Activated T-helper 1 cell treated with anti-CD3 and anti-CD28 coated beads, Interleukin-12 subunit alpha, Interleukin-12 subunit beta, Interleukin-2, Interleukin-4 antibody, amounts not matched to agents 30 ng/mL and 10 ng/mL and 1 ng/mL, durations not matched to agents 14 hours and 24 hours and 36 hours (primary cell): ENCODE measurements at regions not wholly inside any gene's neighbourhood (a gene's known extent, or its start where the extent isn't known, plus 50 kb on each side); places are given as distances from the start of the nearest gene placed in this dataset.

Experiments used
- DNase-seq: peaks from one replicate; pipeline ENCODE4 v3.0.0; 2021; ENCODE audit warnings: low spot score
- H3K27ac Mint-ChIP-seq: one replicate; pipeline ENCODE4 v1.8.0; 2021; ENCODE audit warnings: mild to moderate bottlenecking, mixed read lengths
- H3K27me3 Mint-ChIP-seq: one replicate; pipeline ENCODE4 v1.8.0; 2022; ENCODE audit warnings: mild to moderate bottlenecking, moderate library complexity, mixed read lengths; ENCODE audit not compliant: insufficient read depth
- H3K36me3 Mint-ChIP-seq: one replicate; pipeline ENCODE4 v1.8.0; 2021; ENCODE audit warnings: low read depth, mixed read lengths
- H3K4me1 Mint-ChIP-seq: one replicate; pipeline ENCODE4 v1.8.0; 2021; ENCODE audit warnings: low read depth, mixed read lengths
- H3K4me3 Mint-ChIP-seq: one replicate; pipeline ENCODE4 v1.8.0; 2021; ENCODE audit warnings: mild to moderate bottlenecking, moderate library complexity, mixed read lengths
- H3K9me3 Mint-ChIP-seq: one replicate; pipeline ENCODE4 v1.8.0; 2021; ENCODE audit warnings: mixed read lengths
- intact Hi-C: fragments of 100-400 bp; cut with micrococcal nuclease; formaldehyde crosslinking; loops from one replicate; pipeline ENCODE4 v1.15.1; 2024

DNA sequence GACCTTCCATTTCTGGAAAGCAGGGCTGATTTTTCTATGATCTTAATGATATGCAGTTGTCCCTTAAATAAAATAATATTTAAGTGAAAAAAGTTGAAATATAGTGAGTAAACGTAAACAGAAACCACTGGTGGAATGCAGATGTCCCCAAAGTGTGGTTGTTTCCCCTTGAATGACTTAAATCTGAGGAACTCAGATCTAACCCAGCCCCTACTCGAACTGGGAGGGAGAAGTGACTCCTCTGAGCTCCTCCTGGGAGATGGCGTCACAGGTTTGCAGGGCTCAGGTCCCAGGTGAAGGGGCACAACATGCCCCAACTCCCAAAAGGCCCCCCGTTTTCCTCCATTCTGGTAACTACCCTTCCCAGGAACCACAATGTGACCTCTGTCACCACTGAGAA, 142.8 kb downstream of the IRF8 start:
- H3K9me3 Mint-ChIP-seq: no peaks in the 10 kb centered on the region
- H3K4me1 Mint-ChIP-seq: peaks cover 14% of the 10 kb centered on the region
- intact Hi-C loops: no loop called here
- H3K27ac Mint-ChIP-seq: no peak overlapping the region
- peaks cover 21% of the 10 kb centered on the region for H3K27me3 Mint-ChIP-seq
- no peaks in the 10 kb centered on the region for H3K36me3 Mint-ChIP-seq
- H3K4me3 Mint-ChIP-seq: no peak overlapping the region
- DNase-seq: no peak

DNA sequence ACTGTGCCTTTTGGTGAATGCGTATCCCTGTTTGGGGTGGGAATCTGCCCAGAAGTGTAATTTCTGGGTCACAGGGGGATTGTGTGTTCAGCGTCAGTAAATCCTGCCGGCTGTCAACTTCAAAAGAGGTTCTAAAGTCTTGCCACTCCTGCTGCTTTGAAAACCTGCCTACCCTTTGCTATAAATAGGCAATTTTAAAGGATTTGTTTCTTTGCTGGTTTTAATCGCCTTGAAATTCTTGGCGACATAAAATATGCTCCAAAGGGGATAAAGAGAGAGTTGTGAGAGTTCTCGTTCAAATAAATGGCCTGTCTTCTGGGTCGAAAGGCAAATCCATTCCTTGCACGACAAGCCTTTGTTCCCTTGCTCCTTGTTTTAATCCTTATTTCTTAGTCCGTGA, 143.4 kb downstream of the IRF8 start:
- H3K9me3 Mint-ChIP-seq: no peaks in the 10 kb centered on the region
- no peaks in the 10 kb centered on the region for H3K36me3 Mint-ChIP-seq
- no peak overlapping the region for H3K27ac Mint-ChIP-seq
- no peak overlapping the region for H3K4me3 Mint-ChIP-seq
- peaks cover 14% of the 10 kb centered on the region for H3K4me1 Mint-ChIP-seq
- peaks cover 25% of the 10 kb centered on the region for H3K27me3 Mint-ChIP-seq
- intact Hi-C loops: no loop called here
- DNase-seq: no peak

DNA sequence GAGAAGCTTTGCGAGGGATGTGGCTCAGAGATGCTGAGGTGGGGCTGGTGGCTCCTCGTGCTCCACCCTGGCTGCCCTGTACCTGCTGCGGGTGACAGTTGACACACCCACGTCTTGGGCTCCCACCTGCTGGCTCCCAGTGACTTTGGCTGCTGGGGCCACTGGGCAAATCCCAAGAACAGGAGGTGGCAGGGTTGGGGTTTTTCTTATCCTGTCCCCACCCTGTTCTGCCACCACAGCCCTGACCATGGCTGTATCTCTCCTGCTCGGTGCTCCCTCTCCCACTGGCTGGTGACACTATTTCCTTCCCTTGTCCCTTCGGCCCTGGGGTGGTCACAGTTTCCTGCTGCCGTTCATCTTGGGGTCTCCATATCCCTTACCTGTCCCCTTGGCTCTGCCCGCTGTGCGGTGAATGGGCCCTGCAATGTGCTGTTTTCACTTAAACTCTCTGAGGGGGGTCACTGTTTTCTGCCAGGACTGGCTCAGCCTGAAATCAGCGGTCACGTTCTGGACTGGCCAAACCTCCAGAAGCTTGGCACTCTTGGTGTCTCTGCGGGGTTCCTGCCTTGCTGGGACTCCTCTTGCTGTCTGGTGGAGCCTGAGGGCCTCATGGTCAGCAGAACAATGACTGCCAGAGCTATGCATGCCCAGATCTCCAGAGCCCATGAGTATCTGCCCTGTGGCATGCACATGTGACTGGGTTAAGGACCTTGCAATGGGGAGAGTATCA, 144.2 kb downstream of the IRF8 start:
- Mint-ChIP-seq H3K27me3 (peaks cover 30% of the 10 kb centered on the region), H3K27ac (no peak overlapping the region), H3K9me3 (no peaks in the 10 kb centered on the region), H3K36me3 (no peaks in the 10 kb centered on the region), H3K4me1 (peaks cover 14% of the 10 kb centered on the region), H3K4me3 (no peak overlapping the region)
- intact Hi-C loops: no loop called here
- no peak for DNase-seq

DNA sequence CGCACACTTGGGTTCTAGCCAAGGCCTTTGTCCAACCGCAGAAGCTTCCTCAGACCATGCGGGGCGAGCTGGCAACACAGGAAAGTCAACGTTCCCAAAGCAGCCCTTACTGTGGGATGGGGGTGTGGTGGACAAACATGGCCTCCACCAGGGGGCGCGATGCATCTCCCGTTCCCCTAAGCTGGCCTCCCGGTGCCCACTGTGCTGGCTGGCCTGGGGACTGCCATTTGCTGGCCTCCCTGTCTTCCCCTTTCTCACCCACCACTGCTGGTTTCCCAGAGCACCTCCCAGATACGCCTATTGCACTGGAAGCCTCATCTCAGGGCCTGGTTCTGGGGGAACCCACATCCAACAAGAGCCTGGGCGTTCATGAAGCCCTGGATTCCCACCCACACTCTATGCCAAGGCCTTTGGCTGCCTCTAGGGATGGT, 145.3 kb downstream of the IRF8 start:
- no peak for DNase-seq
- intact Hi-C loops: no loop called here
- Mint-ChIP-seq H3K27ac (no peak overlapping the region), H3K4me3 (no peak overlapping the region), H3K36me3 (no peaks in the 10 kb centered on the region), H3K27me3 (peaks cover 35% of the 10 kb centered on the region), H3K9me3 (no peaks in the 10 kb centered on the region), H3K4me1 (peaks cover 14% of the 10 kb centered on the region)

DNA sequence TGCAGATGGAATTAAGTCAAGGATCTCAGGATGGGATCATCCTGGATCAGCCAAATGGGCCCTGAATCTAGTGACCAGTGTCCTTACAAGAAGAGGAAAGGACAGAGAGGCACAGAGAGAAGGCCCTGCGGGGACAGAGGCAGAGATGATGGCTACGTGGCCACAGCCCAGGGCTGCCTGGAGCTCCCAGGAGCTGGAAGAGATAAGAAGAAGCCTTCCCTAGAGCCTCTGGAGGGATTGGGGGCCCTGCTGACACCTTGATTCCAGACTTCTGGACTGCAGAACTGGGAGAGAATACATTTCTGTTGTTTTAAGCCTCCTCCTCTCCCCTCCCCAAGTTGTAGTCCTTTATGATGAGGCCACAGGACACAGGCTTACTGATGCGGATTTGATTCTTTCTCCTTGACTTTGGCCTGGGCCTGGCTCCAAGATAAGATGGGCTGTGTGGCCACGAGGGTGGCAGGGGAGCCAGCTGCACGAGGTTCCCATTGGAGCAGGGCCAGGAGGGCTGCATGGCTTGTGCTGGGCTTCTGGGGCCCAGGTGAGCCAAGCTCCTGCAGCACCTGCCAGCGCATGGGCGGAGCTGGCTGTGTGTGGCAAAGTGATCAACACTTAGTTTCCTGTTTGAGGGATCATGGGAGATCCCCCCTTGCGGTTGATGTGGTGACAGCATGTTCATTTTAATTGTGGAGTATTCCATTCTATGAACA, 146.1 kb downstream of the IRF8 start:
- no peaks in the 10 kb centered on the region for H3K9me3 Mint-ChIP-seq
- no peaks in the 10 kb centered on the region for H3K36me3 Mint-ChIP-seq
- intact Hi-C loops: no loop called here
- DNase-seq: no peak
- H3K4me3 Mint-ChIP-seq: no peak overlapping the region
- H3K27me3 Mint-ChIP-seq: peaks cover 35% of the 10 kb centered on the region
- H3K4me1 Mint-ChIP-seq: peaks cover 14% of the 10 kb centered on the region
- no peak overlapping the region for H3K27ac Mint-ChIP-seq

DNA sequence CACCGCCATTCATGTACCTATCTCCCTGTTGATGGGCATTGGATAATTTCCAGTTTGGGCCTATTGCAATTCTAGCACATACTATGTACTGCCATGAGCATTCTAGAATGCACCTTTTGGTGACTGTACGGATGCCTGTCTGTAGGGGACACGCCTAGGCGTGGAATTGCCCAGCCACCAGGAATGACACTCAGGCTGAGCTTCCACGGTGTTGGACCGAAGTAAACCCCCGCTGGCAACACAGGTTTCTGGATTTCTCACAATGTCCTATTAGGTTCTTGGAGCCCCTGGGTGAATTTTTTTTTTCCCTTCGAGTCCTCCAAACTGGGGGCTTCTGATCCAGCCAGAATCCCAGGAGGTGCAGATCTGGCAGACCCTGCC, 146.6 kb downstream of the IRF8 start:
- H3K9me3 Mint-ChIP-seq: no peaks in the 10 kb centered on the region
- H3K27ac Mint-ChIP-seq: no peak overlapping the region
- intact Hi-C loops: no loop called here

DNA sequence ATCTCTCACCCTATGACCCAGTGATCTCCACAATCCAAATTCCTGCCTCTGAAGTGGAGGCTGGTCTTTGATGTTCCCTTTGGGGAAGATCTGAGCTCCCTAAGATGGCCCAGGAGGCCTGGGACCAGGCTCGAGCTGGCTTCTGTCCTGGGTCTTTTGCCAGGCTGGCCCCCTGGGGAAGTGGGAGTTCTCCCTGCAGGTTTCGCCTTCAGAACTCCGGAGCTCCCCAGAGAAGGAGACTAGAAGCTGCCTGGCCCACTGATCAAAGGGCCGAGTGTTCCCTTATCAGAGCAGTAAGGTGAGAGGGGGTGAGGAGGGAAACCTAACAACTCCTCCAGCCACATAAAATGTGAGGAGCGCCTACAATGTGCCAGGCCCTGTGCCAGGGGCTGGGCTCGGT, 147.1 kb downstream of the IRF8 start:
- H3K36me3 Mint-ChIP-seq: no peaks in the 10 kb centered on the region
- peaks cover 30% of the 10 kb centered on the region for H3K27me3 Mint-ChIP-seq
- H3K4me1 Mint-ChIP-seq: peaks cover 14% of the 10 kb centered on the region
- intact Hi-C loops: no loop called here
- no peak for DNase-seq
- H3K9me3 Mint-ChIP-seq: no peaks in the 10 kb centered on the region
- H3K27ac Mint-ChIP-seq: no peak overlapping the region
- H3K4me3 Mint-ChIP-seq: no peak overlapping the region

More for the DNA sequence above, 146.6 kb downstream of the IRF8 start:
- no peak for DNase-seq
- Mint-ChIP-seq H3K36me3 (no peaks in the 10 kb centered on the region), H3K4me3 (no peak overlapping the region), H3K27me3 (peaks cover 35% of the 10 kb centered on the region), H3K4me1 (peaks cover 14% of the 10 kb centered on the region)

DNA sequence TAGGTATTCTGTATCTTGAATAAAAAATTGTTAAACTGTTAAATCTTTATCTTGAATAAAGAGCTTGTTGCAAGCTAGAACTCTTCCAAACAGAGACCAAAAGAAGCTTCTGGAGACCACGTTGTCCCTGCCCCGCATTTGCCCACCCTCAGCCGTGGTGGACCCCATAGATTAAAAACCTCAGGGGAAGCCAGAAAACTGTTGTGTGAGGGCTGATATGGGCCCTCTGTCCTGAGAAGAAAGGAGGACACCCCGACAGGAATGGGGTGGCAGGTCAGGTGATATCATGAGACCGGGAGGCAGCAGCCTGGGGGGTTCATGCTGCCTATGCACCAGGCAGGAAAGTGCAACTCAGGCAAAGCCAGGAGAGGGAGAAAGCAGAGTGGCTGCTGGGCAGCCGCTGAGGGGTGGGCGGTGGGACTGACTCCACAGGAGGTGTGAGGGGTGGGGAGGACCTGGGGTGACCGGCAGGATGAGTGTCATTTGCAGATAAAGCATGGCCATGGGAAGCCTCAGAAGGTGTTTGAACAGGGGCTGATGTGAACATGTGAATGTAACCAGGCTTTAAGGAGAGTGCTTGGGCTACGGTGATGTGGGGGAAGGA, 147.8 kb downstream of the IRF8 start:
- Mint-ChIP-seq H3K9me3 (no peaks in the 10 kb centered on the region), H3K27me3 (peaks cover 26% of the 10 kb centered on the region), H3K4me1 (peaks cover 14% of the 10 kb centered on the region), H3K36me3 (no peaks in the 10 kb centered on the region), H3K27ac (no peak overlapping the region), H3K4me3 (no peak overlapping the region)
- intact Hi-C loops: no loop called here
- no peak for DNase-seq

DNA sequence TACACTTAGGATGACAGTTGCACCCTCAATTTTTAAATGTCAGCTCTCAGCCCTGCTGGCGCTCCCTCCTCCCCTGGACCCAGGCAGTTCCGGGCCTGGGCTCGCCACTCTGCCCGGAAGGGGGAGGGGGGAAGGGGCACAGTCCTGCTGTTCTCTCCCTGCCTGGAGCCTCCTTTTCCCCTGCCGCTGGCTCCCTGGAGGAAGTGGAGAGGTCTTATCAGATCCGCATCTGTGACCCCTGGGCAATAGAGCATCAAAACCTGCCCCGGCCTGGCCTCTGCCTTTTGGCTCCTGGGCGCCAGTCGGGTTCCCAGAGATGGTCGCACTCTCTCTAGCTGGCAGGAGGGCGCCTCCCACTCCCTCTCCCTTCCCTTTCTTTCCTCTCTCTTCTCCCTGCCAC, 149.3 kb downstream of the IRF8 start:
- Mint-ChIP-seq H3K9me3 (no peaks in the 10 kb centered on the region), H3K4me3 (no peak overlapping the region), H3K27ac (no peak overlapping the region), H3K27me3 (peaks cover 22% of the 10 kb centered on the region), H3K4me1 (peaks cover 14% of the 10 kb centered on the region), H3K36me3 (no peaks in the 10 kb centered on the region)
- no peak for DNase-seq
- intact Hi-C loops: no loop called here

DNA sequence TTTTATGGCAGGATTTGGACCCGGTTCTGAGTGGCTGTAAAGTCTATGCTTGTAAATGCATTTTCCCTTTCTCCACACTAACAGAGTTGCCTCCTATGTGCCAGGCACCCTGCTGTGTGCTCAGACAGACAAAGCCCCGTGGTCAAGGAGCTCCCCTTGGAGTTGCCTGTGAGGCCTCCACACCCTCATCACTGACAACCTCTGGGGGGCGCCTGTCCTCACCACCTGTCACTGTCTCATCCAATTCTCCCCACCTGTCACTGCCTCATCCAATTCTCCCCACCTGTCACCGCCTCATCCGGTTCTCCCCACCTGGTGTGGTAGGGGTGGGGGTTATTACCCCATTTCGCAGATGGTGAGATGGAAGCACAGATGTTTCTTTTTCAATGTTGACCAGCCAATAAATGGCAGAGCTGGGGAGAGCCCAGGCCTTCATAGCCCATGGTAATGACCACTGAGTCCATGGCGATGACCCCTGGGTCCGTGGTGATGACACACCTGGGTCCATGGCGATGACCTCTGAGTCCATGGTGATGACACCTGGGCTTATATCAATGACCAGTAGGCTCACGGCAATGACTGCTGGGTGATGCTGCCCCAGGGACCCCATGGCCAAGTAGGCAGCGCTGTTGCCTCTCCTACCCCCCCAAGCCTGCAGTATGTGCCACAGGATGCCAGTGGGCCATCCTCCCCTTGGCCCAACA, 150.1 kb downstream of the IRF8 start:
- no peak for DNase-seq
- intact Hi-C loops: no loop called here
- H3K27me3 Mint-ChIP-seq: peaks cover 23% of the 10 kb centered on the region
- no peak overlapping the region for H3K27ac Mint-ChIP-seq
- no peak overlapping the region for H3K4me3 Mint-ChIP-seq
- H3K9me3 Mint-ChIP-seq: no peaks in the 10 kb centered on the region
- H3K4me1 Mint-ChIP-seq: peaks cover 14% of the 10 kb centered on the region
- H3K36me3 Mint-ChIP-seq: no peaks in the 10 kb centered on the region

DNA sequence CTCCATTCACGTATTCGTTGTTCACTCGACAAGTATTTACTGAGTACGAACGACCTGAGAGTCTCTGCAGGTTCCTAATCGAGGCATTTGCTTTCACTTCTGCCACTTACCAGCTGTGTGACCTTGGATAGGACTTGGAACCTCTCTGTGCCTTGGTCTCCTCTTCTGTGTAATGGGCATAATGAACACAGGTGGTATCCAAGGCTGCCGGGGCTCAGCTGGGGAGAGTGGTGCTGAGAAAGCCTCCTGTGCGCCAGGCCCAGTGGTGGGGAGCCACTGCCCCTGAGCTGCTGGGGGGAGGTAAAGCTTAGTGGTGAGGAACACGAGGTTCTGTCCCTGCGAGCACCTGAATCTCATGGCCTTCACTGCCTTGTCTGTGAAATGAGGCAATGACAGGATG, 150.7 kb downstream of the IRF8 start:
- H3K27me3 Mint-ChIP-seq: peaks cover 25% of the 10 kb centered on the region
- H3K27ac Mint-ChIP-seq: no peak overlapping the region
- DNase-seq: no peak
- no peak overlapping the region for H3K4me3 Mint-ChIP-seq
- no peaks in the 10 kb centered on the region for H3K9me3 Mint-ChIP-seq
- intact Hi-C loops: loop anchor here (10.0 kb wide), 1 partner anchor 735 kb away; no protein-coding TSS in a partner anchor
- H3K36me3 Mint-ChIP-seq: no peaks in the 10 kb centered on the region
- H3K4me1 Mint-ChIP-seq: peaks cover 11% of the 10 kb centered on the region

DNA sequence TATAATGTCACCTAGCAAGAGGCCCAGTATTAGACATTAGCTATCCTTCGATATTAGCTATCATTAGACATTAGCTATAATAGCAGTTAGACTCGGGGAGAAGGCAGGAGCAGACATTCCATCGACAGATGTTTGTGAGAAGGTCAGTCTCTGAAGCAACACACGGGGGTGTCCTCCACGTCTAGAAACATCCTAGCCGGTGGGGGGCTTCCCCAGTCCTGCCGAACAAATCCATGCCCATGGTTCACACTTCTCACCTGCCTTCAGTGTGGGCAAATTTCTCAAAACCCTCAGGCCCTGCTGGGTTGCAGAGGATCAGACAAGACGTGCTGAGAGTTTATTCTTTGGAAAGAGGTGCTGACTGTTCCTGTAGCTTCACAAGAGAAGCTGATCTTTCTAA, 151.1 kb downstream of the IRF8 start:
- Mint-ChIP-seq H3K36me3 (no peaks in the 10 kb centered on the region), H3K9me3 (no peaks in the 10 kb centered on the region), H3K4me1 (peaks cover 6% of the 10 kb centered on the region), H3K27ac (no peak overlapping the region), H3K4me3 (no peak overlapping the region), H3K27me3 (peaks cover 23% of the 10 kb centered on the region)
- intact Hi-C loops: loop anchor here (10.0 kb wide), 1 partner anchor 735 kb away; no protein-coding TSS in a partner anchor
- DNase-seq: no peak
